Stimulated activated CD4-positive, alpha-beta T cell treated with anti-CD3 and anti-CD28 coated beads, Interleukin-12 subunit alpha, Interleukin-12 subunit beta, amount 100 ng/mL, for 4 hours (primary cell): ENCODE measurements at regions not wholly inside any gene's neighbourhood (a gene's known extent, or its start where the extent isn't known, plus 50 kb on each side); places are given as distances from the start of the nearest gene placed in this dataset.
"Not testable (repeated sequence)": the region's sequence is repeated elsewhere in the genome, so short reads cannot be mapped to it uniquely, and the experiment has no call there.

ENCODE experiments used
- DNase-seq: peaks from one replicate; pipeline ENCODE4 v3.0.0-alpha.2; 2020

DNA sequence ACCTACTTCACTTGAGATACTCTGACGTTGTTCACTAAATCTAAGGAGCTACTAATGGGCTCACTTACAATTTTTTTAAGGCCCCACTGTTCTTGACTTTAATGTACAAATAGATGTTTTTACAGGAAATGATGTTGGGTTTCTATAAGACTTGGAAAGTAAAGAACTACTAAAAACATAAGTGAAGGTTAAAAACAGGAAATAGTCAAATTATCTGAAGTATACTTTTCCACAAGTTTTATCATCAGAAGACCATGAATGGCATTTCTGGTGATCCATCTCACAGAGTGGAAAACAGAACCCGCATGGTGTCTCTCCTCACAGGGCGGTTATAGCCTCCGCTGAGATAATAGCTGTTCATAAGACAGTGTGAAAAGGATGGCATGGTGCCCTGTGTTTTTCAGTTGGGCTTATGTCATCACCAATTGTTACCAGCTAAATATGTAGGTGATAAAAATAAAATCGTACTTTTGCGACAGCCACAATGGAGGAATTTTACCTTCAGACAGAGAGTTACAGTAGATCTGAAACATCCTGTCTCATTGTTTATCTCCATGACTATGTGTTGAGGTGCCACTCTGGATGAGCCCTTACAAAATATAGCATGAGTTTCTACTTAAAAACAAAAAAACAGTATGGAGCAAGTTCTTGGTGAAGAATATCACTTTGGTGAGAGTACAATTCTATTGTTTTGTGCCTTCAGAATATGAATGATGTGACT lies 462.4 kb downstream of the RAP2B start:
- DNase-seq, result peak; percentile 10

DNA sequence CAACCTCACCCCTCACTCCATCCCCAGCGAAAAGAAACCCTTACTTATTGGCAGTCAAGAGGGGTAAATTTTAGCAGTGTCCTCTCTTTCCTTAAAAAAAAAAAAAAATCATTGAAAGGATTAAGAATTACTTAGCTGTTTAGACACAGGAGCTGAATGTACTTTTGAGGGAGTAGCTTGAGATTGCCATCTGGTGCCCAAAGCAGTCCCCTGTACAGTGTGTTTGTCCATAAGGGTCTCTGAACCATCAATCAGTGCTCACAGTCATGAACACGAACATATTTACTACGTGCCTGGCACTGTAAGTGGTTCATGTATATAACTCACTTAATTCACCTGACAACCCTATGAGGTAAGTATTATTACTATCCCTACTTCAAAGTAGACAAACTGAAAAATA lies 463.5 kb downstream of the RAP2B start:
- no peak for DNase-seq

DNA sequence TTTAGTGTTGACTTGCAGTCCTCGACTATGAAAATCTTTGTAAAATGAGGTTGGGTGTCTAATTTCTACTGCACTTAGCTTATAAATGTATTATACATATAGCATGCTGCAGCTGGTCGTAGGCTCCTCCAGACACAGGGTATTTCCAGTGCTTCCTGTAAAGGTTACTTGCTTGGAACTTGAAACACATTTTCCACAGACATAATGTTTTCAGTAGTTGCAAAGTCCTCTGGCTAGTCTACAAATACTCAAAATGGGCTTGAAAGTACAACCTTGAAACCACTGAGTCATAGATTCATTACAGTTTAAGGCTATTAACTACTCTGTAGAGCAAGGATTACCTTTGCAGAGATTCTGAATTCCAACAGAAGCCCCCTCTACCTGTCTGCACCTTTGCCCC lies 464.1 kb downstream of the RAP2B start:
- no peak for DNase-seq

DNA sequence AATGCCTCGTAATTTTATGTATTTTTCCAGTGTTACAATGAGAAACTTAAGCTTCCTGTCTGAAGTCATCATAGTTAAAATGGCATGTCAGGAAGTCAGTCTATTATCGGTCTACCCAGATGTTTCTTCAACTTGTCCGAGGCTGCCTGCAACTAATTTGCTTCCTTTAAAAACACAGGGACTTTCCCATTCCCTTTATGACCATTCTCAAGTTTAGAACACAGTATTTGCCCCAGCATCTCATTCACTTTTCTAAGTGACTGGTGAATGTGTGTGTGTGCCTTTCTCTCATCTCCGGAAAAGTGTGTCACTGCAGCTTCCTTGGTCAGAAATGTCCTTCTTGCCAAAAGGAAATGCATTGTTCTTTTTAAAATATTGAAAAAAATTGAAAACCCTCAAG lies 466.6 kb downstream of the RAP2B start:
- no peak for DNase-seq

DNA sequence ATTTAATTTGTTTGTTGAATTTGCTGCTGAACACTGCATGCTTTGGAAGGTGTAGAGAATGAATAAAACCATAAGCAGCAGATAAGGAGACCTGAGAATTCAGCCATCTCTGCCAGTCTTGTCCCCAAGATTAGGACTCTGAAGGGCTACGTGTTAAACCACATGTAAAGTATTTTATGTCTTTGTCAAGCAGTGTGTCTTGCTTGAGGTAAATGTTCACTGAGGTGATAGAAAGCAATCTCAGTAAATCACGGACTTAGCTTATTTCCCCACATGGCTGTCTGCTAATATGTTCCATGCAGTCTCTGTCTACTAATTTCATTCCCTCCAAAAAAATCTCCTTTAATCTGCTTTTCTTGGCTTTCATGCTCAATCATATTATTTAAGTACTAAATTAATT lies 467.1 kb downstream of the RAP2B start:
- DNase-seq, result no peak

DNA sequence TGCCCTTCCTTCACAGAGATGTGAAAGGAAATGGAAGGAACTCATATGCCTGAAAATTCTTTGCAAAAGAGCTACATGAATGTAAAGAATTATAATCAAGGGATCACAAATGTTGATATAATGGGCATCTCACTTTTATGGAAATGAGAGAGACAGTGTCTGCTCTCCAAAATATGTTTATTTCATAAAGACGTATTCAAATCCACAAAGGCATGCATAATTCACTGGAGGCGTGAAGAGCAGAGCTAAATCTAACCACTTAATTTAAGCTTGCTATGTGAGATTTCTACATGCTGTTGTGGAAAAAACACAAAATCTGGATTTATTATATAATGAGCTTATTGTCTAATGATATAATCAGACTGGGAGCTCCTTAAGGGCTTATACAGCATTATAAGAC lies 469.1 kb downstream of the RAP2B start:
- no peak for DNase-seq

DNA sequence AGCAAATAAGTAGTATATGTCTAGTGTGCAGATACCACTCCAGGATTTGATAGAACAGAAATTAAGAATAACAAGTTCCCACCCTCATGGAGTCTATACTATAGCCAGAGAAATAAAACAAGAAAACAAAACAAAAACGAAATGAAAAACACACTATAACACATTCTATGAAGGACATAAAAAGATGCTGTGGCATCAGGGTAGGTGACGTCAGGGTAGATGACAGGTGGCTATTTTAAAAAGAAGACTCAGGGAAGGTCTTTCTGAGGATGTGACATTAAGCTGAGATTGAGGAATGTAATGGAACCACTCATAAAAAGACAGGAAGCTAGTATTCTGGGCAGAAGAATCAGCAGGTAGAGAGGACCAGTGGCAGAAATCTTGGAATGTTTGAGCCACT lies 469.6 kb downstream of the RAP2B start:
- DNase-seq, result no peak

DNA sequence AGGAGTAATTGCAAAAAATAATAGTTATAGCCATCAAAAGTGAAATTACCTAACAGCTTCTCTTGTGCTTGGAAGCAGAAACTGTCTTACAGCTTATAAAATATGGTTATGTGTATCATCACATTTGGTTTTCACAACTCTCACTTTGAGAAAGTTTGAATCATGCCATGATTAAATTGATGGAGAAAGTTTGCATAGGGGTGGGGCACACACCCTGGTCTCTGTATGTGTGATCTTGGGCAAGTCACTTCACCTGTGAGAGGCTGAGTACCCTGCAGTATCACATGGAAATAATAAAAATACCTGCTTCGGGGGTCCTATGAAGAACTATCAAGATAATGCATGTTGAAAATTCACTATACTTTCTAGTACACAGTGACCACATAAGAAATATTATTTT lies 471.4 kb downstream of the RAP2B start:
- no peak for DNase-seq

DNA sequence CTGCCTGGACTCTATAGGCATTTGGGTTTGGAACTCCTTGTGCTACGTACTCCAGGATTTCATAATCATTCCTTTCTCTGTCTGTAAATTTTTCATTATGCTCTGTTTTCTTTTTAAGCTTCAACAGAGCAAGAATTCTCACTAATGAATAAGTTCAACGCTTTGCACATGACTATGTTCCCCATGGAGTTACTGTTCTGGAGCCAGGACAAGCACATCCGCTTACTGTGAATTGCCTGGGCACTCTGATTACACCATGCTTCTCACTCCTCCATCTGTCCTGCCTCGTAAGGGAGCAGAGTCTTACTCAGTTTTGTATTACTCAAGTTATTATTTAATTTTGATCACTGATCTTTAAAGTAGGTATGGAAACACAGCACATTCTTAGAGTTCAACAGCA lies 472.7 kb downstream of the RAP2B start:
- DNase-seq, result no peak

DNA sequence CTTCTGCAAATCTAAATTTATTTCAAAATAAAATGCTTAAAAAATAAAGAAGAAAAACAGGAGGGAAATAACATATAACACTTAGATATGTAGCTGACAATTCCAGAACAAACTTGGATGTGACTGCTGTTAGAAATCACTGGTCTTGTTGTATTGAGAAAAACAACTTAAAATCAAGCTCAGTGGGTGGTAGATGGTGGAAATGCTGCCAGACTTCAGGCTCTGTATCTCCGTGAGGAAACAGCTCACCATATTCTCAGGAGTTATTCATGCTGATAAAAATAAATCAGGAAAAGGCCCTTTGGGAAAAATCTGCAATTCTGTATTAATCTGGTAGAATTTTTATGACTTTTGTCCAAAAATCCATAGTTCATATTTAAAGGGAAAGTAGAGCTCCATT lies 477.6 kb downstream of the RAP2B start:
- no peak for DNase-seq

DNA sequence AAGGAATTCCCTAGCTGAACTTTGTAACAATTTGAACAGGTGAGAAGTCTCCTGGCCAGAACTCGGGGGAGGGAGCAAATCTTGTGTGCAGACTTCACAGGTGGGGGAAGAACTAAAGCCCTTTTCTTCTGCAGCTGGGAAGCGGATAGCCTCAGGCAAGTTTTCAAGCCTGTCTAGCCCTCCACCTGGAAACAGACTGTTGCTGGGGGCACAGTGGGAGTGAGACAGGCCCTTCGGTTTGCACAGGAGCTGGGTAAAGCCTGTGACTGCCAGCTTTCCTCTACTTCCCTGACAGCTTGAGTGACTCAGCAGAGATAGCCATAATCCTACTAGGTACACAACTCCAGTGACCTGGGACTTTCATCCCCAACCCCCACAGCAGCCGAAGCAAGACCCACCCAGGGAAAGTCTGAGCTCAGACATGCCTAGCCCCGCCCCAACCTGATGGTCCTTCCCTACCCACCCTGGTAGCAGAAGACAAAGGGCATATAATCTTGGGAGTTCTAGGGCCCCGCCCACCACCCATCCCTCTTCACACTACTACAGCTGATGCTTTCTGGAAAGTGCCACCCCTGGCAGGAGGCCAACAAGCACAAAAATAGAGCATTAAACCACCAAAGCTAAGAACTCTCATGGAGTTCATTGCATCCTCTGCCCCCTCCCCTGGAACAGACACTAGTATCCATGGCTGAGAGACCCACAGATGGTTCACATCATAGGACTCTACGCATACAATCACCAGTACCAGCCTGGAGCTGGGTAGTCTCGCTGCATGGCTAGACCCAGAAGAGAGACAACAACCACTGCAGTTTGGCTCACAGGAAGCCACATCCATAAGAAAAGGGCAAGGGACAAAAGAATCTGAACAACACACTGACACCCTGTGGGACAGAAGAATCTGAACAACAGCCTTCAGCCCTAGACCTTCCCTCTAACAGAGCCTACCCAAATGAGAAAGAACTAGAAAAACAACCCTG lies 479.0 kb downstream of the RAP2B start:
- no peak for DNase-seq

DNA sequence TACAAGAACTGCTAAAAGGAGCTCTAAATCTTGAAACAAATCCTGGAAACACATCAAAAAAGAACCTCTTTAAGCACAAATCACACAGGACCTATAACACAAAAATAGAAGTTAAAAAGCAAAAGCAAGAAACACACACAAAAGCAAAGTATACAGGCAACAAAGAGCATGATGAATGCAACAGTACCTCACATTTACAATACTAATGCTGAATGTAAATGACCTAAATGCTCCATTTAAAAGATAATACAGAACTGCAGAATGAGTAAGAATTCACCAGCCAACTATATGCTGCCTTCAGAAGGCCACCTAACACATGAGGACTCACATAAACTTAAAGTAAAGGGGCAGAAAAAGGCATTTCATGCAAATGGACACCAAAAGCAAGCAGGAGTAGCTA lies 478.6 kb upstream of the ARHGEF26 start:
- DNase-seq, result not testable (repeated sequence)

DNA sequence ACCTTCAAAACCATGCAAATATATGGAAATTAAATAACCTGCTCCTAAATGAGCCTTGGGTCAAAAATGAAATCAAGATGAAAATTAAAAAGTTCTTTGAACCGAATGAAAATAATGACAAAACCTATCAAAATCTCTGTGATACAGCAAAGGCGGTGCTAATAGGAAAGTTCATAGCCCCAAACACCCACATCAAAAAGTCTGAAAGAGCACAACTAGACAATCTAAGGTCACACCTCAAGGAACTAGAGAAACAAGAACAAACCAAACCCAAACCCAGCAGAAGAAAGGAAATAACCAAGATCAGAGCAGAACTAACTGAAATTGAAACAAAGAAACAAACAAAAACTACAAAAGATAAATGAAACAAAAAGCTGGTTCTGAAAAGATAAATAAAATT lies 477.7 kb upstream of the ARHGEF26 start:
- not testable (repeated sequence) for DNase-seq

DNA sequence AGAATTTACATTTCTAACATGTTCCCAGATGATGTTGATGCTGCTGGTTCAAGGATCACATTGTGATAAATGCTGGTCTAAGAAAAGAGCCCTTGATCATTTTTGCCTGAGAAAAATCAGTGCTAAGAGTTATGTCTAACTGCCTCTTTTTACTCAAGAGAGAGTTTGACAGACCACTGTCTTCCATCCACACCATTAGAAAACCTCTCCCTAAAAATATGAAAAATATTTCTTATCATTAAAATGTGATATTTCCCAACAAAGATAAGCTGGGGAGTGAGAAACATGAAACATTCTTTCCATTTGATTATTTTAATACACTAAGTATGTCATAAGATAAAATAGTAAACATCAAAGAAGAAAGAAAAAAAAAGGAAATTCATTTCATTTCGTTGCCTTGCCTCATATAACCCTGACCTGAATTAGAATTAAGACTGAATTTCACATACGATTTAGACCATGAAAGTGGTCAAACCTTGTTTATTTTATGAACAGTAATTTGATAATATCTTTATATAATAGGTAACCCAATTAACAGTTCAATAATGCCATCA lies 471.8 kb upstream of the ARHGEF26 start:
- no peak for DNase-seq

DNA sequence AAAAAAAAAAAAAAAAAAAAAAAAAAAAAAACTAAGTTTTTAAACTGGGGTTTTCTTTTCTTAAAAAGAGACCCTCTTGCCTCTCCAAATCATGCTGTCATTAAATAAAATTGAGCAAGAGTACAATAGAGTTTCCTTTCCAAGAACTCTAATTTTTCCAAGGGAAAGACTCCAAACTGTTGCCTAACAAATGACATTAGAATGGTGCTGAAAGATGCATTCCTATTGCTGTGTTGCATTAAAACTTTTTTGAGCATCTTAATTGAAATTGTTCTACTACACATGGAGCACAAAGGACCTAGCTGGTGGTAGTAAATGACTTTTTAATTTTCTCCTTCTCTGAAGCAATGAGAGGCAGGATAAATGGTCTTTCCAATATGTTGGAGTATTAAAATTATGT lies 469.1 kb upstream of the ARHGEF26 start:
- no peak for DNase-seq

DNA sequence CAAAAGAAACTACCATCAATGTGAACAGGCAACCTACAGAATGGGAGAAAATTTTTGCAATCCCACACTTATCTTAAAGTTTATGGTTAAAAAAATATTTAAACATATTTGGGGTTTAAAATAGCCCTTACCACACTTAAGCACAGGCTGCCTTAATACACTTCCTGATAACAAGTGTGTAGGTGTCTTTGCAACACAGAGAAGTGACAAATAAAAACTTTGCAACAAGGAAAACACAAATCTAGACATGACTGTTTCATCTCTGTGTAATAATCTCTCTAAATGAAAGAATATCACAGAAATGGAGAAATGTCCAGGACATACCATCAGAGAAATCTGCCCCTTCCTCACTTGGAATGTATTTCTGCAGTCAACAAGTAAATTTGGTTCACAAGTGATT lies 464.1 kb upstream of the ARHGEF26 start:
- no peak for DNase-seq

DNA sequence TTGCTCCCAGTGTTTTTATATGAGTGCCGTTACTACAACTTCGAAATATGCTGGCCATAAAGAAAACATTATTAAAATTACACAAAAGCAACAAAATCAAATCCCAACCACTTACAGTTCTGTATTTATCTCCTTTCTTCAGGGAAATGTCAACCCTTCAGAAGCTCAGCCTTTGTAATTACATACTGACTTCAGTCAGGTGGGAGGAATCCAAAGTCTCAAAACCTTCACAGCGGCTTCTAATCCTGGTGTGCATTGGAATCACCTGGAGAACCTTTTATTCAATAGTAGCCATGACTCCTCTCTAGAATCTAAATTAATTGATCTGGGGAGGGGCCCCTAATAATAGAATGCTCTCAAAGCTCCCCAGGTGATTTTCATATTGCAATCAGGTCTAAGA lies 463.7 kb upstream of the ARHGEF26 start:
- DNase-seq, result no peak

DNA sequence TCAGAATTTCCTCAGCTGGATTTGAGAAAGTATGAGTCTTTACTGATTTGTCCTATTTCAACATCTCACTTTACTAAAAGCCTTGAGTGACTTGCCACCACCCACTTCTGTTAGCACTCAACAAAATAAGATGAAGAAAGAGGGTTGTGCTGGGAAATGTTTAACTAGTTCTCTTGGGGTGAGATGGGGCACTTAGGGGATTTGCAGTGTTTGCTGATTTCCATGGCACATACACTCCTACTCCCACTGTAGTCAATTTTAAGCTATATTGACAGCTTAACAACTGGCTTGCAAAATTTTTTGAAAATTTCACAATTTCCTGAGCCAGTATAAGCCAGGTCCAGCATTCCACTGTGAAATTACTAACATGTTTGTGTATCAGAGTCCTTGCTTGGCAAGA lies 463.1 kb upstream of the ARHGEF26 start:
- no peak for DNase-seq

DNA sequence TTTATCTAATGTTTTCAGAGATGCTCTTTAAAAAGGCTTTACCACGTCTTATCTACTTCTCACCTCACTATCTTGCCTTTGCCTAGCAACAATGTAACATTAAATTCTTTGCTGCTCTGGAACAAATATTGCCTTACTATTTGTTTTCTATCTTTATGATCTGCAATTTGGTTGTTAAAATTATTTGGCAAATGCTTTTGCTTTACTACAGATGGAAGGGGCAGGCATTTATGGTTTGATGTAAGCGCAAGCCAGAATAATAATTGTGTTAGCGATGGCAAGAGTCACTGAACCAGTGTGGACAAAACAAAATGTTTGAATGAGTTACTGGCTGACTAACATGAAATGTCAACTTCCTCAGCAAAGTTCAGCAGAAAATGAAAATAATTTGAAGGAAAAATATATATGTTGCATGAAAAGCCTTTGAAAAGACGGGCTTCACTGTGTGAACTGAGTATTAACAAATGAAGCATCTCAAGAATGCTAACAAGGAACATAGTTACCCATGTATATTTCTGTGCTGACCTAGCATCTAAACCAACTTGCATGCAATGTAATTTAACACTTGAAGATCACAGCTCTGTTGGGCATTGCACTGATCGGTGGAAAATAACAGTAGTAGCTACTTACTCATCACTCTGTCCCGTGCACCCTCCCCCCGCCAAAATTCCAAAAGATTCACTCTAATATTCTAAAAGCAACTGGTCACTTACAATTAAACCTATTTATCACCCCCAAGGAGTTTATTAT lies 454.0 kb upstream of the ARHGEF26 start:
- DNase-seq, result no peak

DNA sequence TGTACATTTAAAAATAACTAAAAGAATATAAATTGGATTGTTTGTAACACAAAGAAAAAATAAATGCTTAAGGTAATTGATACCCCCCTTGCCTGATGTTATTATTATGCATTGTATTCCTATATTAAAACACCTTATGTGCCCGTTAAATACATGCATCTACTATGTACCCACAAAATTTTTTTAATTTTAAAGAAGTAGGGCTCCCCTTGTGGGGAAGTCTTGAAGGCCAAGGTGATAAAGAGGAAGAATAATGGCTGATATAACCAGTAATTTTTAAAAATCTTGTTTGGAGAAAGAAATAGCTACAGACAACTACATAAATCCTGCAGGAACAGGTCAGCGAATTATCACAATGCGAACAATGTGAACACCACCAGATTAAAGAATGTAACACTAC lies 451.7 kb upstream of the ARHGEF26 start:
- no peak for DNase-seq

DNA sequence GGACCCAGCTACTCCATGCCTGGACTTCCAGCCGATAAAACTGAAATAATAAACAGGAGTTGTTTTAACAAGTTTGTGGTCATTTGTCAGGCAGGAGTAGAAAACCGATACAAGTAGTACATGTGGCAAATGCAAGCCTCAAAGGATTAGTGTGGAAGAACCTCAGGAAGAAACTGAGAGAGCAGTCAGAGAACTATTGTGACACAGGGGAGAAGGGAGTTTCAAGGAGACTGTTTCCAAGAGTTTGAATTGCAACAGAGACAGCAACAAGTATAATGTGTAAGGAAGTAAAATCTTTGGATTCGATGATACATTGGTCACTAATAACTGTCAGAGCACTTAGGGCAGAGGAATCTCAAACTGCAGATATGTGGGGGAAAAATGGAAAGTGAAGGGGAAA lies 450.6 kb upstream of the ARHGEF26 start:
- no peak for DNase-seq

DNA sequence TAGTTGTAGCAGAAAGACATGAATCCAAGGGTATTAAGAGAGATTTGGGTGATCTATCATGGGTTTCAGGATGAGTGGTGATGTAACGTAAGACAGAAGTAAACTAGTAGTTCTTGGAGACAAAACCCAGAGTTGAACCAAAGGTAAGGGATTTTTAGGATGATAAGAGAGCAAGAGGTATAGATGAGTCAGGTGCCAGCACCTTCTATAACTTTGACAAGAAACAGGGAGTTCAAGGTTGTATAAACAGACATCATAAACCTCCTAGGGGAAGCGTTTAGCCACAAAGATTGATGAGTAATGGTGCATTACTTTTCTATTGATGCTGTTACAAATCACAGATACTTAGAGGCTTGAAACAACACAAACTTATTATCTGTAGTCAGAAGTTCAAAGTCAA lies 447.3 kb upstream of the ARHGEF26 start:
- no peak for DNase-seq

DNA sequence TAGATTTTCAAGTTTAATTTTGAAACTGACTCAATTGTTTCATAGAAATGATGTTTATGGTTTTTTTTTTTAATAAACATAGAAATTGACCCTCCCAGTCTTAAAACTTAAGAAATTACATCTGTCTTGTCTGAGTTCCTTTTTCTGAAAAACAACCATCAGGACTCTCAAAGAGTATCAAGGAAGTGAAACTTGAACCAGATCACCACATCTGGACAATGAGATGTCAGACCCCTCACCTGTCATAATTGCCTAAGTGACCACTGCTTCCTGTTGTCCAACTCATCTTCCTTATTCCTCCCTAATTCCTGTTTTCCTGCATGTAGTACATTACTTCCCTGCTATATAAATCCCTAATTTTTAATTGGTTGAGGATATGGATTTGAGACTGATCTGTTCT lies 441.5 kb upstream of the ARHGEF26 start:
- DNase-seq, result no peak
